Adrenal gland (tissue), 9 donors: ENCODE measurements at regions not wholly inside any gene's neighbourhood (a gene's known extent, or its start where the extent isn't known, plus 50 kb on each side); places are given as distances from the start of the nearest gene placed in this dataset.
A peak's percentile ranks its signal among the peaks of the same experiment; 100 is the strongest.

Experiments
- DNase-seq, 7 donors: peaks; one replicate each; pipeline ENCODE4 v3.0.0-alpha.2; 2019 to 2020
- H3K27ac ChIP-seq, 5 donors: fragments of 200-600 bp; sonication (generic) in 4 of 5; 1 replicate in 3 of 5; 2 replicates in 2 of 5; pipeline versions ENCODE4 v1.5.1 to v1.8.0; 2016 to 2020; ENCODE audit warnings: mild to moderate bottlenecking in 1 of 5
- H3K27me3 ChIP-seq: fragments of 200-600 bp; 2 replicates; pipeline ENCODE4 v1.8.0; 2021
- H3K36me3 ChIP-seq, 2 donors: fragments of 200-600 bp; replicated peaks in 1 of 2; 1 replicate in 1 of 2; 2 replicates in 1 of 2; pipeline versions ENCODE4 v1.5.1 to v1.8.0; 2018 to 2022
- H3K4me1 ChIP-seq, 2 donors: fragments of 200-600 bp; replicated peaks in 1 of 2; 1 replicate in 1 of 2; 2 replicates in 1 of 2; pipeline versions ENCODE4 v1.5.1 to v1.8.0; 2018 to 2021
- H3K4me3 ChIP-seq, 4 donors: fragments of 200-600 bp; sonication (generic) in 3 of 4; one replicate each; pipeline ENCODE4 v1.5.1; 2016 to 2018
- H3K9me3 ChIP-seq, 3 donors: fragments of 200-600 bp; sonication (generic) in 1 of 3; replicated peaks in 1 of 3; 1 replicate in 2 of 3; 2 replicates in 1 of 3; pipeline versions ENCODE4 v1.5.1 to v1.8.0; 2016 to 2021
- CTCF ChIP-seq, 6 experiments: fragments of 450-650 bp in 4 of 6; fragments of 200-600 bp in 2 of 6; sonication (generic) in 1 of 6; IDR thresholded peaks; 1 replicate in 5 of 6; 2 replicates in 1 of 6; pipeline versions ENCODE4 v1.5.1 to v1.8.0; 2016 to 2021; ENCODE audit warnings: antibody characterized with exemption in 6 of 6, mild to moderate bottlenecking in 2 of 6, moderate library complexity in 1 of 6
- POLR2A ChIP-seq, 2 donors: fragments of 450-650 bp; IDR thresholded peaks; one replicate each; pipeline ENCODE4 v1.6.1; 2017; ENCODE audit warnings: antibody characterized with exemption in 2 of 2, mild to moderate bottlenecking in 2 of 2, moderate library complexity in 1 of 2
- WGBS, 4 donors: extraction: QIAGEN DNeasy Blood & Tissue Kit in 2 of 4; methylation state at CpG; one replicate each; pipeline versions ENCODE4 v1.1.5 to v1.1.7; 2013 to 2017; 5-methylcytosine and 5-hydroxymethylcytosine counted together
- intact Hi-C, 2 donors: fragments of 100-400 bp; cut with DNase I; formaldehyde crosslinking; loops; one replicate each; pipeline versions ENCODE4 v1.14.1 to v1.15.0; 2022 to 2023
- donor health status: healthy with polysubstance abuse.
- donor health status: Bipolar disorder and iron deficiency.
- donor health status: DM: yes; HTN: yes; CAD: no.
- donor health status: DM: no; HTN: no; CAD: no.
- donor health status: DM: no; HTN: no; CAD: no.

- TF ChIP-seq CTCF (IDR thresholded peaks at IDR 0.05) (peak; percentile 14 to 38 (median 22)), POLR2A (IDR thresholded peaks at IDR 0.05) (no peak)
- Histone ChIP-seq H3K4me1 (no peaks in the 10 kb centered on the region), H3K27me3 (peaks cover 9% of the 10 kb centered on the region), H3K9me3 (no peaks in the 10 kb centered on the region), H3K27ac (no peak overlapping the region), H3K36me3 (no peaks in the 10 kb centered on the region), H3K4me3 (no peak overlapping the region)
- 21 to 42% (median 36%) methylated on average over 4 to 11 of the region's 11 CpGs for WGBS, 4 donors
- intact Hi-C loops: no loop called here
- peak in 3 of 7 donors; percentile 33 to 34 (median 34) for DNase-seq
Observed at GRCh38 chr16:86044241-86044671, 145.3 kb downstream of the IRF8 start.

GRCh38 chr16:86044881-86045590, 146.1 kb downstream of the IRF8 start:
- no peaks in the 10 kb centered on the region for H3K36me3 ChIP-seq
- H3K27me3 ChIP-seq: peaks cover 14% of the 10 kb centered on the region
- WGBS, 4 donors: 64 to 89% (median 70%) methylated on average over 2 to 8 of the region's 8 CpGs
- H3K27ac ChIP-seq: no peak overlapping the region
- no peak overlapping the region for H3K4me3 ChIP-seq
- H3K9me3 ChIP-seq: no peaks in the 10 kb centered on the region
- intact Hi-C loops: no loop called here
- no peaks in the 10 kb centered on the region for H3K4me1 ChIP-seq
- no peak for DNase-seq
- no peak for TF ChIP-seq CTCF (IDR thresholded peaks at IDR 0.05)
- no peak for TF ChIP-seq POLR2A (IDR thresholded peaks at IDR 0.05)

GRCh38 chr16:86045591-86045971, 146.6 kb downstream of the IRF8 start:
- Histone ChIP-seq H3K9me3 (no peaks in the 10 kb centered on the region), H3K4me3 (no peak overlapping the region), H3K4me1 (no peaks in the 10 kb centered on the region), H3K36me3 (no peaks in the 10 kb centered on the region), H3K27ac (no peak overlapping the region), H3K27me3 (peaks cover 16% of the 10 kb centered on the region)
- intact Hi-C loops: no loop called here
- 83 to 88% (median 85%) methylated on average over 5 to 8 of the region's 8 CpGs for WGBS, 4 donors
- no peak for DNase-seq
- TF ChIP-seq POLR2A (IDR thresholded peaks at IDR 0.05): no peak
- TF ChIP-seq CTCF (IDR thresholded peaks at IDR 0.05): no peak

- DNase-seq: no peak
- no peak overlapping the region for H3K4me3 ChIP-seq
- TF ChIP-seq POLR2A (IDR thresholded peaks at IDR 0.05): no peak
- no peak for TF ChIP-seq CTCF (IDR thresholded peaks at IDR 0.05)
- WGBS, 4 donors: 61 to 65% (median 63%) methylated on average over 6 of the region's 6 CpGs
- H3K4me1 ChIP-seq: no peaks in the 10 kb centered on the region
- no peaks in the 10 kb centered on the region for H3K36me3 ChIP-seq
- H3K27ac ChIP-seq: no peak overlapping the region
- intact Hi-C loops: no loop called here
- H3K27me3 ChIP-seq: peaks cover 18% of the 10 kb centered on the region
- no peaks in the 10 kb centered on the region for H3K9me3 ChIP-seq
Observed at GRCh38 chr16:86046026-86046425, 147.1 kb downstream of the IRF8 start.
